OCI-LY7 (cell line): ENCODE measurements at regions not wholly inside any gene's neighbourhood (a gene's known extent, or its start where the extent isn't known, plus 50 kb on each side); places are given as distances from the start of the nearest gene placed in this dataset.

Experiments used
- BruUV-seq: library from RNA; stranded (reverse); fragments of 400-500 nt; replicated peaks from 2 replicates; lab custom pipeline; 2021; lab: Mats Ljungman, UMichigan
- CTCF ChIA-PET: fragments of 300-600 bp; sonication (Branson Sonifier 250); formaldehyde crosslinking; loops from one replicate; lab custom pipeline; 2022; ENCODE audit warnings: antibody characterized with exemption; ENCODE audit not compliant: unreplicated experiment; lab: Charles Lee
- POLR2A ChIA-PET: fragments of 300-600 bp; sonication (Branson Sonifier 250); formaldehyde crosslinking; loops from one replicate; lab custom pipeline; 2022; ENCODE audit warnings: antibody characterized with exemption; lab: Charles Lee
- DNase-seq: peaks from one replicate; pipeline ENCODE4 v3.0.0-alpha.2; 2015; ENCODE audit warnings: low spot score
- H2AFZ ChIP-seq: fragments of 200-600 bp; sonication (generic), shearing (Covaris generic); 2 replicates; pipeline ENCODE4 v1.6.1; 2014; ENCODE audit warnings: mild to moderate bottlenecking, antibody characterized with exemption, low read length, moderate library complexity
- H3K27ac ChIP-seq: fragments of 200-600 bp; sonication (generic); 2 replicates; pipeline ENCODE4 v1.5.1; 2014; ENCODE audit warnings: mixed run types, low read depth, mild to moderate bottlenecking, moderate library complexity, low read length, inconsistent platforms; ENCODE audit not compliant: poor library complexity, severe bottlenecking
- H3K36me3 ChIP-seq: fragments of 200-600 bp; sonication (generic); 2 replicates; pipeline ENCODE4 v1.6.1; 2014; ENCODE audit warnings: mild to moderate bottlenecking, antibody characterized with exemption, low read length, moderate library complexity, mixed read lengths; ENCODE audit not compliant: insufficient read depth
- H3K4me1 ChIP-seq: fragments of 200-600 bp; sonication (generic); 2 replicates; pipeline ENCODE4 v1.5.1; 2014; ENCODE audit warnings: mild to moderate bottlenecking, low read length; ENCODE audit not compliant: insufficient read depth, poor library complexity, severe bottlenecking
- H3K4me2 ChIP-seq: fragments of 200-600 bp; sonication (generic); 2 replicates; pipeline ENCODE4 v1.6.1; 2014; ENCODE audit warnings: mild to moderate bottlenecking, low read length
- H3K4me3 ChIP-seq: fragments of 200-600 bp; sonication (generic); 2 replicates; pipeline ENCODE4 v1.5.1; 2014; ENCODE audit warnings: mild to moderate bottlenecking, low read depth, low read length; ENCODE audit not compliant: poor library complexity, severe bottlenecking
- H3K79me2 ChIP-seq: fragments of 200-600 bp; sonication (generic); 2 replicates; pipeline ENCODE4 v1.6.1; 2016; ENCODE audit warnings: low read depth, mild to moderate bottlenecking, low read length, moderate library complexity, mixed read lengths; ENCODE audit not compliant: insufficient read depth
- H3K9me2 ChIP-seq: fragments of 200-600 bp; sonication (generic); 2 replicates; pipeline ENCODE4 v1.6.1; 2016; ENCODE audit warnings: mild to moderate bottlenecking, low read length, mixed read lengths; ENCODE audit not compliant: insufficient read depth
- H3K9me3 ChIP-seq: fragments of 200-600 bp; sonication (generic); 2 replicates; pipeline ENCODE4 v1.6.1; 2014; ENCODE audit warnings: mild to moderate bottlenecking, mixed run types, low read length, mixed read lengths
- H4K20me1 ChIP-seq: fragments of 200-600 bp; sonication (generic); 2 replicates; pipeline ENCODE4 v1.6.1; 2014; ENCODE audit warnings: mild to moderate bottlenecking, antibody characterized with exemption, low read length, moderate library complexity, mixed read lengths; ENCODE audit not compliant: insufficient read depth
- CTCF ChIP-seq: fragments of 200-600 bp; sonication (generic); conservative IDR thresholded peaks from 2 replicates; pipeline ENCODE4 v1.5.1; 2014; ENCODE audit warnings: mild to moderate bottlenecking, antibody characterized with exemption, low read length, moderate library complexity, mixed read lengths
- EZH2phosphoT487 ChIP-seq: fragments of 200-600 bp; sonication (generic); IDR thresholded peaks from 2 replicates; pipeline ENCODE4 v1.6.1; 2018; ENCODE audit warnings: low read depth, borderline replicate concordance, mild to moderate bottlenecking, mixed run types, antibody characterized with exemption, low read length, moderate library complexity, mixed read lengths
- intact Hi-C: fragments of 100-400 bp; cut with micrococcal nuclease; formaldehyde crosslinking; loops from one replicate; pipeline ENCODE4 v1.10.0; 2022; ENCODE audit not compliant: unreplicated experiment

- Histone ChIP-seq H2AFZ (no peak overlapping the region), H3K4me1 (no peaks in the 10 kb centered on the region), H3K4me3 (no peak overlapping the region), H3K36me3 (no peaks in the 10 kb centered on the region), H3K9me3 (no peaks in the 10 kb centered on the region), H4K20me1 (no peaks in the 10 kb centered on the region), H3K9me2 (no peaks in the 10 kb centered on the region), H3K4me2 (no peak overlapping the region), H3K27ac (no peak overlapping the region), H3K79me2 (no peaks in the 10 kb centered on the region)
- intact Hi-C loops = no loop called here
- no TSS peak for BruUV-seq
- no peak for TF ChIP-seq CTCF
- no peak for TF ChIP-seq EZH2phosphoT487
- CTCF ChIA-PET = interaction anchor here (0.5 kb wide), 1 partner anchor 874 kb away, joined by 3 read pairs; no protein-coding TSS in a partner anchor
- POLR2A ChIA-PET = interaction anchor here (0.6 to 0.9 kb wide), 2 partner anchors 102 to 246 kb away, joined by 3 read pairs; no protein-coding TSS in a partner anchor
- DNase-seq = no peak
These were observed 327.8 kb downstream of the SUCLA2 start for GRCh38 chr13:47673009-47673850.

- DNase-seq = no peak
- no peak for TF ChIP-seq CTCF
- TF ChIP-seq EZH2phosphoT487 = no peak
- ChIA-PET CTCF (interaction anchor here (0.5 kb wide), 1 partner anchor 873 kb away, joined by 3 read pairs; no protein-coding TSS in a partner anchor), POLR2A (interaction anchor here (0.6 to 0.9 kb wide), 2 partner anchors 103 to 247 kb away, joined by 3 read pairs; no protein-coding TSS in a partner anchor)
- intact Hi-C loops = no loop called here
- Histone ChIP-seq H3K4me2 (no peak overlapping the region), H4K20me1 (no peaks in the 10 kb centered on the region), H3K79me2 (no peaks in the 10 kb centered on the region), H3K4me3 (no peak overlapping the region), H3K27ac (no peak overlapping the region), H2AFZ (no peak overlapping the region), H3K9me2 (no peaks in the 10 kb centered on the region), H3K4me1 (no peaks in the 10 kb centered on the region), H3K9me3 (no peaks in the 10 kb centered on the region), H3K36me3 (no peaks in the 10 kb centered on the region)
- no TSS peak for BruUV-seq
These were observed 328.6 kb downstream of the SUCLA2 start for GRCh38 chr13:47672245-47673008.
